ENCODE measurements at regions not wholly inside any gene's neighbourhood (a gene's known extent, or its start where the extent isn't known, plus 50 kb on each side); places are given as distances from the start of the nearest gene placed in this dataset.

GRCh38 chr17:13283606-13284005 lies 265.8 kb upstream of the ELAC2 start:
- no peak for TF ChIP-seq CTCF (tag by site-specific recombination; IDR thresholded peaks at IDR 0.05)
- no peak for TF ChIP-seq ZNF473 (tag by site-specific recombination; IDR thresholded peaks at IDR 0.05)
- no peak for TF ChIP-seq REST (tag by site-specific recombination; IDR thresholded peaks at IDR 0.05)
- no peak for TF ChIP-seq ZNF274 (IDR thresholded peaks at IDR 0.05; ENCODE audit: low read length)
- no peak for TF ChIP-seq ZNF274 (tag by site-specific recombination; IDR thresholded peaks at IDR 0.05; ENCODE audit: borderline replicate concordance)
- TF ChIP-seq, protein P1, sequence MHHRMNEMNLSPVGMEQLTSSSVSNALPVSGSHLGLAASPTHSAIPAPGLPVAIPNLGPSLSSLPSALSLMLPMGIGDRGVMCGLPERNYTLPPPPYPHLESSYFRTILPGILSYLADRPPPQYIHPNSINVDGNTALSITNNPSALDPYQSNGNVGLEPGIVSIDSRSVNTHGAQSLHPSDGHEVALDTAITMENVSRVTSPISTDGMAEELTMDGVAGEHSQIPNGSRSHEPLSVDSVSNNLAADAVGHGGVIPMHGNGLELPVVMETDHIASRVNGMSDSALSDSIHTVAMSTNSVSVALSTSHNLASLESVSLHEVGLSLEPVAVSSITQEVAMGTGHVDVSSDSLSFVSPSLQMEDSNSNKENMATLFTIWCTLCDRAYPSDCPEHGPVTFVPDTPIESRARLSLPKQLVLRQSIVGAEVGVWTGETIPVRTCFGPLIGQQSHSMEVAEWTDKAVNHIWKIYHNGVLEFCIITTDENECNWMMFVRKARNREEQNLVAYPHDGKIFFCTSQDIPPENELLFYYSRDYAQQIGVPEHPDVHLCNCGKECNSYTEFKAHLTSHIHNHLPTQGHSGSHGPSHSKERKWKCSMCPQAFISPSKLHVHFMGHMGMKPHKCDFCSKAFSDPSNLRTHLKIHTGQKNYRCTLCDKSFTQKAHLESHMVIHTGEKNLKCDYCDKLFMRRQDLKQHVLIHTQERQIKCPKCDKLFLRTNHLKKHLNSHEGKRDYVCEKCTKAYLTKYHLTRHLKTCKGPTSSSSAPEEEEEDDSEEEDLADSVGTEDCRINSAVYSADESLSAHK (tag by site-specific recombination; IDR thresholded peaks at IDR 0.05): no peak
